GM23338 (cell line): ENCODE measurements at regions not wholly inside any gene's neighbourhood (a gene's known extent, or its start where the extent isn't known, plus 50 kb on each side); places are given as distances from the start of the nearest gene placed in this dataset.

ENCODE experiments used
- CREB1 ChIP-seq: fragments of 250-450 bp; sonication (Bioruptor Pico); IDR thresholded peaks from 2 replicates; pipeline ENCODE4 v1.5.0; 2020; ENCODE audit warnings: low read depth, mild to moderate bottlenecking, moderate library complexity
- CTCF ChIP-seq, 2 experiments: fragments of 200-600 bp in 1 of 2; sonication (generic) in 1 of 2; conservative IDR thresholded peaks; 2 replicates each; pipeline versions ENCODE4 v1.5.1 to v1.6.1; 2016 to 2017; ENCODE audit warnings: antibody characterized with exemption in 2 of 2, low read depth in 2 of 2, mild to moderate bottlenecking in 2 of 2, moderate library complexity in 1 of 2
- ETS1 ChIP-seq: IDR thresholded peaks from 2 replicates; pipeline ENCODE4 v1.6.1; 2016; ENCODE audit warnings: antibody characterized with exemption
- EZH2 ChIP-seq: fragments of 200-600 bp; sonication (generic); IDR thresholded peaks from one replicate; pipeline ENCODE4 v1.8.0; 2017; ENCODE audit warnings: antibody characterized with exemption, mild to moderate bottlenecking, low read depth; ENCODE audit not compliant: unreplicated experiment
- EZH2phosphoT487 ChIP-seq: fragments of 200-600 bp; sonication (generic); IDR thresholded peaks from one replicate; pipeline ENCODE4 v1.8.1; 2018; ENCODE audit warnings: antibody characterized with exemption; ENCODE audit not compliant: unreplicated experiment
- JUNB ChIP-seq: IDR thresholded peaks from one replicate; pipeline ENCODE4 v1.6.1; 2016; ENCODE audit warnings: antibody characterized with exemption; ENCODE audit not compliant: unreplicated experiment
- NANOG ChIP-seq: IDR thresholded peaks from 2 replicates; pipeline ENCODE4 v1.6.1; 2016; ENCODE audit warnings: antibody characterized with exemption, borderline replicate concordance
- POLR2AphosphoS5 ChIP-seq: IDR thresholded peaks from 2 replicates; pipeline ENCODE4 v1.6.1; 2016; ENCODE audit warnings: antibody characterized with exemption, low read depth
- REST ChIP-seq: IDR thresholded peaks from one replicate; pipeline ENCODE4 v1.6.1; 2018; ENCODE audit warnings: antibody characterized with exemption; ENCODE audit not compliant: unreplicated experiment
- STAT1 ChIP-seq: IDR thresholded peaks from one replicate; pipeline ENCODE4 v1.6.1; 2016; ENCODE audit warnings: antibody characterized with exemption; ENCODE audit not compliant: unreplicated experiment
- ZNF114 ChIP-seq: fragments of 250-450 bp; sonication (Bioruptor Pico); IDR thresholded peaks from 2 replicates; pipeline ENCODE4 v1.5.0; 2020; ENCODE audit warnings: mild to moderate bottlenecking, moderate library complexity
- ZNF331 ChIP-seq: fragments of 250-450 bp; sonication (Bioruptor Pico); IDR thresholded peaks from 2 replicates; pipeline ENCODE4 v1.5.0; 2020; ENCODE audit warnings: low read depth, mild to moderate bottlenecking, moderate library complexity
- ZNF462 ChIP-seq: fragments of 250-450 bp; sonication (Bioruptor Pico); IDR thresholded peaks from 2 replicates; pipeline ENCODE4 v1.5.0; 2020; ENCODE audit warnings: mild to moderate bottlenecking, moderate library complexity

GRCh38 chr6:65790666-65791065, 83.6 kb upstream of the EYS start:
- no peak for TF ChIP-seq ZNF114 (CRISPR knock-in tag)
- TF ChIP-seq EZH2, result no peak
- TF ChIP-seq ZNF462 (CRISPR knock-in tag), result no peak
- TF ChIP-seq CTCF (conservative IDR thresholded peaks at IDR 0.05; ENCODE audit: low read depth in 2 of 2), result no peak
- TF ChIP-seq EZH2phosphoT487, result no peak
- no peak for TF ChIP-seq NANOG
- no peak for TF ChIP-seq CREB1
- no peak for TF ChIP-seq REST
- no peak for TF ChIP-seq ETS1
- TF ChIP-seq POLR2AphosphoS5, result no peak
- TF ChIP-seq ZNF331 (CRISPR knock-in tag), result no peak
- no peak for TF ChIP-seq JUNB
- no peak for TF ChIP-seq STAT1
